ENCODE measurements at regions not wholly inside any gene's neighbourhood (a gene's known extent, or its start where the extent isn't known, plus 50 kb on each side); places are given as distances from the start of the nearest gene placed in this dataset.

DNA sequence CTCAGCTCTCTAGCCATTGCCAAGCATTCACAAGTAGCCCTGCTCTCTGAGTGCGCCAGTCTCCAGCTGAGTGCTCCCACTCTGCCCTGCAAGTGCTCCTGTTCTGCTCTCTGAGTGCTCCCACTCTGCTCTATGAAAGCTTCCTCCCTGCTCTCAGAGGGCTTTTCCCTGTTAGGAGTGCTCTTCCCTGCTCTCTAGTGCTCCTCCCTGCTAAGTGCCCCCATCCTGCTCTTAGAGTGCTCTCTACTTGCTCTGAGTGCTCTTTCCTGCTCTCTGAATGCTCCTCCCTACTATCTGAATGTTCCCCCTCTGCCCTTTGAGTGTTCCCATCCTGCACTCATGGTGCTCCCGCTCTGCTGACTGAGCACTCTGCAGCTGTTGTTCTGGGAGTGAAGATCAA lies 555.4 kb downstream of the NPHP4 start (continued):
- TF ChIP-seq NANOG (IDR thresholded peaks at IDR 0.05; ENCODE audit: borderline replicate concordance): no peak

DNA sequence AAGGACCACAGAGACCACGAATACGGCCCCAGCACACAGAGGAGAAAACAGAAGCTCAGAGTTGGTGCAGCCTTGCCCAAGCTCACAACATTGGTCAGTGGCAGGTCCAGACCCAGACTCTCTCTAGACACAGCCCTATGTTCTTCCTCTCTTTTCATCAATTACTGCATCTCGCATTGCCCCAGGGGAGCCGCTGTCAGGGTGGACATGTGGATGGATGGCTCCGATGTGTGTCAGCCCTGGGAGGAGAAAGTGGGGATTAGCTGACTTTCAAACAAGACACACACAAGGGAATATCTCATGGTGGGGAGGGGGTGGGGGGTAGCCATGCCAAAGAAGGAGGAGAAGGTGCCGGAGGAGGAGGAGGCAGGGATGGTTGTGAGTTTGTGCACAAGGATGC lies 556.8 kb downstream of the NPHP4 start:
- H4K20me1 ChIP-seq (replicated peaks; ENCODE audit: insufficient read depth): no peaks in the 10 kb centered on the region
- no peaks in the 10 kb centered on the region for H3F3A ChIP-seq (replicated peaks; ENCODE audit: low read depth)
- H3K79me2 ChIP-seq (replicated peaks; ENCODE audit: insufficient read depth): no peaks in the 10 kb centered on the region
- DNase-seq (ENCODE audit: low spot score) (no peak), ATAC-seq (no peak)
- Mint-ChIP-seq H3K4me1 (peaks cover 16% of the 10 kb centered on the region), H3K9me3 (peaks cover 35% of the 10 kb centered on the region), H3K27ac (no peak overlapping the region), H3K36me3 (ENCODE audit: low read depth) (peaks cover 18% of the 10 kb centered on the region), H3K27me3 (ENCODE audit: insufficient read depth, low read depth, poor library complexity) (peaks cover 9% of the 10 kb centered on the region), H3K4me3 (no peak overlapping the region)
- H3K36me3 ChIP-seq (ENCODE audit: insufficient read depth): no peaks in the 10 kb centered on the region
- H3K9me2 ChIP-seq (ENCODE audit: insufficient read depth): no peaks in the 10 kb centered on the region
- H3K27me3 ChIP-seq (ENCODE audit: insufficient read depth): no peaks in the 10 kb centered on the region
- no peak for TF ChIP-seq EZH2 (IDR thresholded peaks at IDR 0.05; ENCODE audit: low read depth, unreplicated experiment)
- TF ChIP-seq, protein P1, sequence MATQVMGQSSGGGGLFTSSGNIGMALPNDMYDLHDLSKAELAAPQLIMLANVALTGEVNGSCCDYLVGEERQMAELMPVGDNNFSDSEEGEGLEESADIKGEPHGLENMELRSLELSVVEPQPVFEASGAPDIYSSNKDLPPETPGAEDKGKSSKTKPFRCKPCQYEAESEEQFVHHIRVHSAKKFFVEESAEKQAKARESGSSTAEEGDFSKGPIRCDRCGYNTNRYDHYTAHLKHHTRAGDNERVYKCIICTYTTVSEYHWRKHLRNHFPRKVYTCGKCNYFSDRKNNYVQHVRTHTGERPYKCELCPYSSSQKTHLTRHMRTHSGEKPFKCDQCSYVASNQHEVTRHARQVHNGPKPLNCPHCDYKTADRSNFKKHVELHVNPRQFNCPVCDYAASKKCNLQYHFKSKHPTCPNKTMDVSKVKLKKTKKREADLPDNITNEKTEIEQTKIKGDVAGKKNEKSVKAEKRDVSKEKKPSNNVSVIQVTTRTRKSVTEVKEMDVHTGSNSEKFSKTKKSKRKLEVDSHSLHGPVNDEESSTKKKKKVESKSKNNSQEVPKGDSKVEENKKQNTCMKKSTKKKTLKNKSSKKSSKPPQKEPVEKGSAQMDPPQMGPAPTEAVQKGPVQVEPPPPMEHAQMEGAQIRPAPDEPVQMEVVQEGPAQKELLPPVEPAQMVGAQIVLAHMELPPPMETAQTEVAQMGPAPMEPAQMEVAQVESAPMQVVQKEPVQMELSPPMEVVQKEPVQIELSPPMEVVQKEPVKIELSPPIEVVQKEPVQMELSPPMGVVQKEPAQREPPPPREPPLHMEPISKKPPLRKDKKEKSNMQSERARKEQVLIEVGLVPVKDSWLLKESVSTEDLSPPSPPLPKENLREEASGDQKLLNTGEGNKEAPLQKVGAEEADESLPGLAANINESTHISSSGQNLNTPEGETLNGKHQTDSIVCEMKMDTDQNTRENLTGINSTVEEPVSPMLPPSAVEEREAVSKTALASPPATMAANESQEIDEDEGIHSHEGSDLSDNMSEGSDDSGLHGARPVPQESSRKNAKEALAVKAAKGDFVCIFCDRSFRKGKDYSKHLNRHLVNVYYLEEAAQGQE (IDR thresholded peaks at IDR 0.05; ENCODE audit: unreplicated experiment): no peak
- TF ChIP-seq, protein P2, sequence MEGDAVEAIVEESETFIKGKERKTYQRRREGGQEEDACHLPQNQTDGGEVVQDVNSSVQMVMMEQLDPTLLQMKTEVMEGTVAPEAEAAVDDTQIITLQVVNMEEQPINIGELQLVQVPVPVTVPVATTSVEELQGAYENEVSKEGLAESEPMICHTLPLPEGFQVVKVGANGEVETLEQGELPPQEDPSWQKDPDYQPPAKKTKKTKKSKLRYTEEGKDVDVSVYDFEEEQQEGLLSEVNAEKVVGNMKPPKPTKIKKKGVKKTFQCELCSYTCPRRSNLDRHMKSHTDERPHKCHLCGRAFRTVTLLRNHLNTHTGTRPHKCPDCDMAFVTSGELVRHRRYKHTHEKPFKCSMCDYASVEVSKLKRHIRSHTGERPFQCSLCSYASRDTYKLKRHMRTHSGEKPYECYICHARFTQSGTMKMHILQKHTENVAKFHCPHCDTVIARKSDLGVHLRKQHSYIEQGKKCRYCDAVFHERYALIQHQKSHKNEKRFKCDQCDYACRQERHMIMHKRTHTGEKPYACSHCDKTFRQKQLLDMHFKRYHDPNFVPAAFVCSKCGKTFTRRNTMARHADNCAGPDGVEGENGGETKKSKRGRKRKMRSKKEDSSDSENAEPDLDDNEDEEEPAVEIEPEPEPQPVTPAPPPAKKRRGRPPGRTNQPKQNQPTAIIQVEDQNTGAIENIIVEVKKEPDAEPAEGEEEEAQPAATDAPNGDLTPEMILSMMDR (conservative IDR thresholded peaks at IDR 0.05; ENCODE audit: low read depth in 2 of 2): no peak
- no peak overlapping the region for H3K27ac ChIP-seq (ENCODE audit: low read depth)
- H3K4me3 ChIP-seq: no peak overlapping the region
- no peak overlapping the region for H2AFZ ChIP-seq
- H3K4me2 ChIP-seq: no peak overlapping the region
- no peaks in the 10 kb centered on the region for H3K4me1 ChIP-seq (ENCODE audit: insufficient read depth)

DNA sequence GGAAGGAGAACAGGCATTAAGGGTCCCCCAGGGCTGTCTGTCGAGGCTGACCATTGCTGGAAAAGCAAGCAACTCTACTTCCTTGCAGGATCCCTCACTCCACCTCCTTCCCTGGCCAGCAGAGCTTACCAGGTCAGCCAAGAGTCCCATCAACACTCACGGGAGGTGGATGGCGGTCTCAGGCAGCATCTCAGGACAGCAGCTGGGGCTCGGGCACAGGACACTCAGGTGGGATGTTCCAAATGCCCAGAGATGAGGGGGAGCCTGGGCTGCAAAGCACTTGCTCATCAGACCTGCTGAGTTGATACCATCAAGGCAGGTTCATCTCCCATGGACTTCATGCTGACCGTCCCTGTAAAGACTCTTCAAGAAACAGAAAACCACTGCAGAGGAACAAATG lies 559.8 kb downstream of the NPHP4 start:
- Histone ChIP-seq H3K4me3 (no peak overlapping the region), H3K27ac (ENCODE audit: low read depth) (no peak overlapping the region), H3K79me2 (replicated peaks; ENCODE audit: insufficient read depth) (no peaks in the 10 kb centered on the region), H2AFZ (no peak overlapping the region), H3K9me2 (ENCODE audit: insufficient read depth) (no peaks in the 10 kb centered on the region), H3K4me1 (ENCODE audit: insufficient read depth) (no peaks in the 10 kb centered on the region), H3K27me3 (ENCODE audit: insufficient read depth) (no peaks in the 10 kb centered on the region), H4K20me1 (replicated peaks; ENCODE audit: insufficient read depth) (no peaks in the 10 kb centered on the region), H3K36me3 (ENCODE audit: insufficient read depth) (no peaks in the 10 kb centered on the region), H3F3A (replicated peaks; ENCODE audit: low read depth) (no peaks in the 10 kb centered on the region), H3K4me2 (no peak overlapping the region)
- no peak overlapping the region for H3K27ac Mint-ChIP-seq
- peaks cover 5% of the 10 kb centered on the region for H3K36me3 Mint-ChIP-seq (ENCODE audit: low read depth)
- peaks cover 6% of the 10 kb centered on the region for H3K9me3 Mint-ChIP-seq
- peaks cover 13% of the 10 kb centered on the region for H3K27me3 Mint-ChIP-seq (ENCODE audit: insufficient read depth, low read depth, poor library complexity)
- H3K4me1 Mint-ChIP-seq: peaks cover 41% of the 10 kb centered on the region
- DNase-seq (ENCODE audit: low spot score) (no peak), ATAC-seq (no peak)
- H3K4me3 Mint-ChIP-seq: no peak overlapping the region
- no peak for TF ChIP-seq CREB1 (CRISPR knock-in tag; IDR thresholded peaks at IDR 0.05; ENCODE audit: low read depth)
- TF ChIP-seq, protein P1 (IDR thresholded peaks at IDR 0.05; ENCODE audit: unreplicated experiment): no peak
